SK-N-SH (cell line): ENCODE measurements at regions not wholly inside any gene's neighbourhood (a gene's known extent, or its start where the extent isn't known, plus 50 kb on each side); places are given as distances from the start of the nearest gene placed in this dataset.

Experiments used
- CTCF ChIA-PET: fragments of 300-600, 350-600 bp; formaldehyde crosslinking; extraction: SDS; loops from one replicate; lab custom pipeline; 2021; lab: Yijun Ruan, JAX
- POLR2A ChIA-PET: fragments of 350-600 bp; sonication (Branson Sonifier 250); formaldehyde crosslinking; extraction: SDS; loops from one replicate; lab custom pipeline; 2020; ENCODE audit warnings: antibody characterized with exemption, inconsistent platforms; lab: Yijun Ruan, JAX
- DNase-seq: peaks from one replicate; pipeline ENCODE4 v3.0.0; 2012
- H2AFZ ChIP-seq: fragments of 200-600 bp; sonication (generic); 2 replicates; pipeline ENCODE4 v1.8.1; 2016; ENCODE audit warnings: antibody characterized with exemption, mild to moderate bottlenecking, low read depth
- H3F3A ChIP-seq: fragments of 200-600 bp; sonication (generic); replicated peaks from 2 replicates; pipeline ENCODE3; 2016; ENCODE audit warnings: antibody characterized with exemption, mild to moderate bottlenecking; ENCODE audit not compliant: insufficient read depth
- H3K27ac ChIP-seq, 2 experiments: fragments of 200-500 bp in 1 of 2; fragments of 200-600 bp in 1 of 2; sonication (Bioruptor generic) in 1 of 2; sonication (generic), shearing (Covaris generic) in 1 of 2; 2 replicates each; pipeline versions ENCODE4 v1.5.1 to v1.6.1; 2014 to 2016; ENCODE audit warnings: low read depth in 2 of 2, inconsistent platforms in 1 of 2, low read length in 1 of 2, mild to moderate bottlenecking in 1 of 2, mixed read lengths in 1 of 2
- H3K27me3 ChIP-seq: fragments of 200-600 bp; sonication (generic), shearing (Covaris generic); 2 replicates; pipeline ENCODE4 v1.6.1; 2016; ENCODE audit warnings: mixed run types; ENCODE audit not compliant: insufficient read depth
- H3K36me3 ChIP-seq, 2 experiments: fragments of 200-500 bp in 1 of 2; fragments of 200-600 bp in 1 of 2; sonication (Bioruptor generic) in 1 of 2; sonication (generic) in 1 of 2; replicated peaks in 1 of 2; 2 replicates each; pipeline versions ENCODE3 to v1.5.1; 2014 to 2016; ENCODE audit warnings: low read length in 1 of 2, mild to moderate bottlenecking in 1 of 2; ENCODE audit not compliant: insufficient read depth in 2 of 2, control insufficient read depth in 1 of 2
- H3K4me1 ChIP-seq, 2 experiments: fragments of 200-500 bp in 1 of 2; fragments of 200-600 bp in 1 of 2; sonication (Bioruptor generic) in 1 of 2; sonication (generic), shearing (Covaris generic) in 1 of 2; 2 replicates each; pipeline versions ENCODE4 v1.5.1 to v1.6.1; 2014 to 2016; ENCODE audit warnings: low read depth in 1 of 2, low read length in 1 of 2, mixed run types in 1 of 2; ENCODE audit not compliant: insufficient read depth in 2 of 2, control insufficient read depth in 1 of 2
- H3K4me2 ChIP-seq: fragments of 200-600 bp; sonication (generic), shearing (Covaris generic); 2 replicates; pipeline ENCODE4 v1.6.1; 2017; ENCODE audit warnings: mixed run types
- H3K4me3 ChIP-seq, 2 experiments: fragments of 200-500 bp in 1 of 2; fragments of 200-600 bp in 1 of 2; sonication (Bioruptor generic) in 1 of 2; sonication (generic), shearing (Covaris generic) in 1 of 2; 2 replicates each; pipeline versions ENCODE4 v1.5.1 to v1.8.1; 2014 to 2016; ENCODE audit warnings: low read depth in 2 of 2, inconsistent platforms in 1 of 2, low read length in 1 of 2, mild to moderate bottlenecking in 1 of 2, mixed read lengths in 1 of 2, moderate library complexity in 1 of 2
- H3K79me2 ChIP-seq: fragments of 200-600 bp; sonication (generic); 2 replicates; pipeline ENCODE4 v1.8.1; 2017; ENCODE audit warnings: mild to moderate bottlenecking; ENCODE audit not compliant: insufficient read depth
- H3K9ac ChIP-seq: fragments of 200-600 bp; sonication (generic); 2 replicates; pipeline ENCODE4 v1.6.1; 2017; ENCODE audit warnings: mixed run types
- H3K9me2 ChIP-seq: fragments of 200-600 bp; sonication (generic); 2 replicates; pipeline ENCODE4 v1.6.1; 2017; ENCODE audit warnings: mixed run types
- H3K9me3 ChIP-seq: fragments of 200-600 bp; sonication (generic); 2 replicates; pipeline ENCODE4 v1.6.1; 2017; ENCODE audit warnings: mixed run types, mild to moderate bottlenecking, moderate library complexity
- H4K20me1 ChIP-seq: fragments of 200-600 bp; sonication (generic); 2 replicates; pipeline ENCODE4 v1.6.1; 2017; ENCODE audit warnings: mild to moderate bottlenecking, mixed run types; ENCODE audit not compliant: insufficient read depth
- CHD2 ChIP-seq: fragments of 150-350 bp; IDR thresholded peaks from 2 replicates; pipeline ENCODE4 v1.6.1; 2018; ENCODE audit warnings: low read length; ENCODE audit not compliant: partially characterized antibody
- ELF1 ChIP-seq: IDR thresholded peaks from 2 replicates; pipeline ENCODE4 v1.4.0; 2012
- EP300 ChIP-seq, 2 experiments: IDR thresholded peaks; 2 replicates each; pipeline versions ENCODE4 v1.4.0 to v1.6.1; 2012; ENCODE audit warnings: borderline replicate concordance in 1 of 2, low read depth in 1 of 2, low read length in 1 of 2
- EZH2phosphoT487 ChIP-seq: fragments of 200-600 bp; sonication (generic); IDR thresholded peaks from 2 replicates; pipeline ENCODE4 v1.6.1; 2017; ENCODE audit warnings: low read depth, mixed run types, mild to moderate bottlenecking, antibody characterized with exemption, moderate library complexity, borderline replicate concordance
- FOXM1 ChIP-seq: IDR thresholded peaks from 2 replicates; pipeline ENCODE4 v1.4.0; 2012; ENCODE audit warnings: low read depth, mild to moderate bottlenecking
- MXI1 ChIP-seq: IDR thresholded peaks from 2 replicates; pipeline ENCODE4 v1.6.1; 2012; ENCODE audit warnings: mild to moderate bottlenecking, low read depth, low read length, improper control_type of control experiment
- NFIC ChIP-seq: IDR thresholded peaks from 2 replicates; pipeline ENCODE4 v1.4.0; 2012; ENCODE audit warnings: borderline replicate concordance
- NRF1 ChIP-seq: IDR thresholded peaks from 2 replicates; pipeline ENCODE4 v1.6.1; 2012; ENCODE audit warnings: low read depth, mild to moderate bottlenecking, low read length
- POLR2AphosphoS5 ChIP-seq: IDR thresholded peaks from 2 replicates; pipeline ENCODE4 v1.6.1; 2012; ENCODE audit warnings: low read depth, low read length
- RAD21 ChIP-seq: IDR thresholded peaks from 2 replicates; pipeline ENCODE4 v1.6.1; 2012; ENCODE audit warnings: mild to moderate bottlenecking, low read length
- RCOR1 ChIP-seq: fragments of 150-350 bp; IDR thresholded peaks from 2 replicates; pipeline ENCODE4 v1.6.1; 2017; ENCODE audit warnings: antibody characterized with exemption, low read length
- RXRA ChIP-seq: IDR thresholded peaks from 2 replicates; pipeline ENCODE4 v1.4.0; 2012; ENCODE audit warnings: low read depth, mild to moderate bottlenecking, borderline replicate concordance
- SIN3A ChIP-seq: IDR thresholded peaks from 2 replicates; pipeline ENCODE4 v1.6.1; 2012; ENCODE audit warnings: low read depth, mild to moderate bottlenecking, low read length, moderate library complexity, borderline replicate concordance
- TEAD4 ChIP-seq: IDR thresholded peaks from 2 replicates; pipeline ENCODE4 v1.4.0; 2012; ENCODE audit warnings: mild to moderate bottlenecking, borderline replicate concordance; ENCODE audit not compliant: insufficient read depth
- YY1 ChIP-seq: IDR thresholded peaks from 2 replicates; pipeline ENCODE4 v1.4.0; 2012; ENCODE audit warnings: low read depth, mild to moderate bottlenecking
- WGBS: methylation state at CpG from one replicate; pipeline ENCODE4 v1.1.6; 2017; ENCODE audit warnings: low lambda C conversion rate; 5-methylcytosine and 5-hydroxymethylcytosine counted together
- TF ChIP-seq, protein P1 (sequence below): IDR thresholded peaks from 2 replicates; pipeline ENCODE4; 2012
- TF ChIP-seq, protein P2 (sequence below): fragments of 150-350 bp; IDR thresholded peaks from 2 replicates; pipeline ENCODE4 v1.6.1; 2016; ENCODE audit warnings: mild to moderate bottlenecking, low read depth, low read length
- TF ChIP-seq, protein P3 (sequence below): IDR thresholded peaks from 2 replicates; pipeline ENCODE4 v1.4.0; 2012; ENCODE audit warnings: low read depth, borderline replicate concordance
- TF ChIP-seq, protein P4 (sequence below): fragments of 200-600 bp; sonication (generic); IDR thresholded peaks from 2 replicates; pipeline ENCODE4 v1.6.1; 2017; ENCODE audit warnings: antibody characterized with exemption, mild to moderate bottlenecking, moderate library complexity
- TF ChIP-seq, protein P5 (sequence below): fragments of 150-350 bp; IDR thresholded peaks from 2 replicates; pipeline ENCODE4 v1.6.1; 2017; ENCODE audit warnings: antibody characterized with exemption, low read length, low read depth, borderline replicate concordance

DNA sequence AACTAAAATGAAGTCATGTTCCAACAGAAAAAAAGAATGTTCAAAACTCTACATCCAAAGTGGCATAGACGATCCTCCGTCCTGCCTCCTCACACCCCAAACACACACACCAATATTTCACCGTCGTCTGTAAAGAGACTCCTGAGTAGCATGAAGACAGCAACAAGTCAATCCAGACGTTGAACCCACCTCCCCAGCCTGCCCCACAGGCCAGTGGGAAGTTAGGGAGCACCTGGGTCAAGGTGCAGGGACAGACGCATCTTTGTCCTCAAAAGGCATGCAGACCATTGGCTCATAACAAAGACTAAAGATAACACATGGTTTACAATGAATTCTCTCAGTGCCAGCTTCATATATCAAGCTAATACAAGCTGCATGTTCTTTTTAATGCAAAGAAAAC is 396.5 kb downstream of the TCERG1L start:
- no peaks in the 10 kb centered on the region for H3F3A ChIP-seq
- no peak overlapping the region for H3K4me2 ChIP-seq
- no peak overlapping the region for H3K27ac ChIP-seq
- CTCF ChIA-PET, result no interaction called here
- no peak for DNase-seq
- no peaks in the 10 kb centered on the region for H4K20me1 ChIP-seq
- no peaks in the 10 kb centered on the region for H3K36me3 ChIP-seq
- no peaks in the 10 kb centered on the region for H3K9me3 ChIP-seq
- no peaks in the 10 kb centered on the region for H3K9me2 ChIP-seq
- no peak overlapping the region for H2AFZ ChIP-seq
- POLR2A ChIA-PET, result no interaction called here
- no peaks in the 10 kb centered on the region for H3K4me1 ChIP-seq
- H3K9ac ChIP-seq, result no peak overlapping the region
- no peak for TF ChIP-seq NRF1
- no peak for TF ChIP-seq SIN3A
- TF ChIP-seq, protein P1, sequence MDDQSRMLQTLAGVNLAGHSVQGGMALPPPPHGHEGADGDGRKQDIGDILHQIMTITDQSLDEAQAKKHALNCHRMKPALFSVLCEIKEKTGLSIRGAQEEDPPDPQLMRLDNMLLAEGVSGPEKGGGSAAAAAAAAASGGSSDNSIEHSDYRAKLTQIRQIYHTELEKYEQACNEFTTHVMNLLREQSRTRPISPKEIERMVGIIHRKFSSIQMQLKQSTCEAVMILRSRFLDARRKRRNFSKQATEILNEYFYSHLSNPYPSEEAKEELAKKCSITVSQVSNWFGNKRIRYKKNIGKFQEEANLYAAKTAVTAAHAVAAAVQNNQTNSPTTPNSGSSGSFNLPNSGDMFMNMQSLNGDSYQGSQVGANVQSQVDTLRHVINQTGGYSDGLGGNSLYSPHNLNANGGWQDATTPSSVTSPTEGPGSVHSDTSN, result no peak
- TF ChIP-seq, protein P2, sequence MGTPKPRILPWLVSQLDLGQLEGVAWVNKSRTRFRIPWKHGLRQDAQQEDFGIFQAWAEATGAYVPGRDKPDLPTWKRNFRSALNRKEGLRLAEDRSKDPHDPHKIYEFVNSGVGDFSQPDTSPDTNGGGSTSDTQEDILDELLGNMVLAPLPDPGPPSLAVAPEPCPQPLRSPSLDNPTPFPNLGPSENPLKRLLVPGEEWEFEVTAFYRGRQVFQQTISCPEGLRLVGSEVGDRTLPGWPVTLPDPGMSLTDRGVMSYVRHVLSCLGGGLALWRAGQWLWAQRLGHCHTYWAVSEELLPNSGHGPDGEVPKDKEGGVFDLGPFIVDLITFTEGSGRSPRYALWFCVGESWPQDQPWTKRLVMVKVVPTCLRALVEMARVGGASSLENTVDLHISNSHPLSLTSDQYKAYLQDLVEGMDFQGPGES, result no peak
- no peak for TF ChIP-seq RAD21
- TF ChIP-seq POLR2AphosphoS5, result no peak
- TF ChIP-seq YY1, result no peak
- no peak for TF ChIP-seq ELF1
- no peak for TF ChIP-seq FOXM1
- TF ChIP-seq NFIC, result no peak
- TF ChIP-seq EZH2phosphoT487, result no peak
- TF ChIP-seq EP300 (IDR thresholded peaks at IDR 0.05; ENCODE audit: borderline replicate concordance in 1 of 2, low read depth in 1 of 2, low read length in 1 of 2), result no peak
- TF ChIP-seq, protein P3, sequence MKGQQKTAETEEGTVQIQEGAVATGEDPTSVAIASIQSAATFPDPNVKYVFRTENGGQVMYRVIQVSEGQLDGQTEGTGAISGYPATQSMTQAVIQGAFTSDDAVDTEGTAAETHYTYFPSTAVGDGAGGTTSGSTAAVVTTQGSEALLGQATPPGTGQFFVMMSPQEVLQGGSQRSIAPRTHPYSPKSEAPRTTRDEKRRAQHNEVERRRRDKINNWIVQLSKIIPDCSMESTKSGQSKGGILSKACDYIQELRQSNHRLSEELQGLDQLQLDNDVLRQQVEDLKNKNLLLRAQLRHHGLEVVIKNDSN, result no peak
- no peak for TF ChIP-seq MXI1
- no peak for TF ChIP-seq RXRA
- TF ChIP-seq, protein P4, sequence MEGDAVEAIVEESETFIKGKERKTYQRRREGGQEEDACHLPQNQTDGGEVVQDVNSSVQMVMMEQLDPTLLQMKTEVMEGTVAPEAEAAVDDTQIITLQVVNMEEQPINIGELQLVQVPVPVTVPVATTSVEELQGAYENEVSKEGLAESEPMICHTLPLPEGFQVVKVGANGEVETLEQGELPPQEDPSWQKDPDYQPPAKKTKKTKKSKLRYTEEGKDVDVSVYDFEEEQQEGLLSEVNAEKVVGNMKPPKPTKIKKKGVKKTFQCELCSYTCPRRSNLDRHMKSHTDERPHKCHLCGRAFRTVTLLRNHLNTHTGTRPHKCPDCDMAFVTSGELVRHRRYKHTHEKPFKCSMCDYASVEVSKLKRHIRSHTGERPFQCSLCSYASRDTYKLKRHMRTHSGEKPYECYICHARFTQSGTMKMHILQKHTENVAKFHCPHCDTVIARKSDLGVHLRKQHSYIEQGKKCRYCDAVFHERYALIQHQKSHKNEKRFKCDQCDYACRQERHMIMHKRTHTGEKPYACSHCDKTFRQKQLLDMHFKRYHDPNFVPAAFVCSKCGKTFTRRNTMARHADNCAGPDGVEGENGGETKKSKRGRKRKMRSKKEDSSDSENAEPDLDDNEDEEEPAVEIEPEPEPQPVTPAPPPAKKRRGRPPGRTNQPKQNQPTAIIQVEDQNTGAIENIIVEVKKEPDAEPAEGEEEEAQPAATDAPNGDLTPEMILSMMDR, result no peak
- TF ChIP-seq TEAD4, result no peak
- TF ChIP-seq CHD2, result no peak
- TF ChIP-seq RCOR1, result no peak
- TF ChIP-seq, protein P5, sequence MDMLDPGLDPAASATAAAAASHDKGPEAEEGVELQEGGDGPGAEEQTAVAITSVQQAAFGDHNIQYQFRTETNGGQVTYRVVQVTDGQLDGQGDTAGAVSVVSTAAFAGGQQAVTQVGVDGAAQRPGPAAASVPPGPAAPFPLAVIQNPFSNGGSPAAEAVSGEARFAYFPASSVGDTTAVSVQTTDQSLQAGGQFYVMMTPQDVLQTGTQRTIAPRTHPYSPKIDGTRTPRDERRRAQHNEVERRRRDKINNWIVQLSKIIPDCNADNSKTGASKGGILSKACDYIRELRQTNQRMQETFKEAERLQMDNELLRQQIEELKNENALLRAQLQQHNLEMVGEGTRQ, result no peak
- TF ChIP-seq, all 33 proteins: peak for 0
- no peaks in the 10 kb centered on the region for H3K79me2 ChIP-seq
- no peaks in the 10 kb centered on the region for H3K27me3 ChIP-seq
- no peak overlapping the region for H3K4me3 ChIP-seq
- 66% methylated on average over 4 of the region's 6 CpGs for WGBS
